IPS-20b (cell line): ENCODE measurements at regions not wholly inside any gene's neighbourhood (a gene's known extent, or its start where the extent isn't known, plus 50 kb on each side); places are given as distances from the start of the nearest gene placed in this dataset.

Experiments
- H3K27ac ChIP-seq: one replicate; pipeline ENCODE4 v1.5.1; 2013; ENCODE audit warnings: low read length
- H3K27me3 ChIP-seq: 2 replicates; pipeline ENCODE4 v1.6.1; 2013; ENCODE audit warnings: mild to moderate bottlenecking, low read length, inconsistent platforms; ENCODE audit not compliant: insufficient read depth
- H3K36me3 ChIP-seq: 2 replicates; pipeline ENCODE4 v1.6.1; 2013; ENCODE audit warnings: low read depth, mild to moderate bottlenecking, inconsistent platforms, low read length, moderate library complexity; ENCODE audit not compliant: insufficient read depth
- H3K4me1 ChIP-seq: 2 replicates; pipeline ENCODE4 v1.6.1; 2013; ENCODE audit warnings: mild to moderate bottlenecking, control low read depth, inconsistent platforms, low read length, moderate library complexity; ENCODE audit not compliant: insufficient read depth
- H3K4me3 ChIP-seq: 2 replicates; pipeline ENCODE4 v1.5.1; 2013; ENCODE audit warnings: mild to moderate bottlenecking, low read length, inconsistent platforms
- H3K9ac ChIP-seq: 2 replicates; pipeline ENCODE4 v1.6.1; 2013; ENCODE audit warnings: low read depth, mild to moderate bottlenecking, inconsistent platforms, low read length, moderate library complexity
- H3K9me3 ChIP-seq: 2 replicates; pipeline ENCODE4 v1.6.1; 2013; ENCODE audit warnings: mild to moderate bottlenecking, low read depth, low read length, inconsistent platforms; ENCODE audit not compliant: insufficient read depth

DNA sequence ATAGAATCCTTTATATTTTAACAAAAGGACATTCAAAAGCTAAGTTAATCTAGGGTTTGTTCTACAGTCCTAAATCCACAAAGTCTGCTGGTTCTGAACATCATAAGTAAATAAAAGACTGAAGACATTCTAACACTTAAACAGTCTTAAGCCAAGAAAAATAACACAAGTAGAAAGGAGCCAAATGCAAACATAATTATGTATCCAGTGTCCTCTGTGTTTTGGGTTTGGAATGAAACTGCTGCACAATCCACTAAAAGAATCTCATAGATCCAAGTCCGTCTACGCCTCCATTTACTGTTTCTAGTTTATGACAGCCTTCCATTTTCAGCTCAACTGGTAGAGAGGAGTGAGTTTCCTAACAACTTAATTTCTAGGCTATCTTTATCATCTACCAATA is 623.6 kb upstream of the FZD8 start:
- no peak overlapping the region for H3K27ac ChIP-seq
- peaks cover 8% of the 10 kb centered on the region; the same call in 1 of the 2 replicates for H3K4me1 ChIP-seq
- no peak overlapping the region for H3K4me3 ChIP-seq
- no peaks in the 10 kb centered on the region for H3K36me3 ChIP-seq
- no peak overlapping the region for H3K9ac ChIP-seq
- H3K9me3 ChIP-seq, result no peaks in the 10 kb centered on the region
- no peaks in the 10 kb centered on the region for H3K27me3 ChIP-seq

- peaks cover 8% of the 10 kb centered on the region; the same call in 1 of the 2 replicates for H3K4me1 ChIP-seq
- no peak overlapping the region for H3K4me3 ChIP-seq
- no peaks in the 10 kb centered on the region for H3K9me3 ChIP-seq
- no peaks in the 10 kb centered on the region for H3K27me3 ChIP-seq
- no peaks in the 10 kb centered on the region for H3K36me3 ChIP-seq
- H3K27ac ChIP-seq, result no peak overlapping the region
- H3K9ac ChIP-seq, result no peak overlapping the region
These were observed 621.8 kb upstream of the FZD8 start for GRCh38 chr10:36263871-36264270.

DNA sequence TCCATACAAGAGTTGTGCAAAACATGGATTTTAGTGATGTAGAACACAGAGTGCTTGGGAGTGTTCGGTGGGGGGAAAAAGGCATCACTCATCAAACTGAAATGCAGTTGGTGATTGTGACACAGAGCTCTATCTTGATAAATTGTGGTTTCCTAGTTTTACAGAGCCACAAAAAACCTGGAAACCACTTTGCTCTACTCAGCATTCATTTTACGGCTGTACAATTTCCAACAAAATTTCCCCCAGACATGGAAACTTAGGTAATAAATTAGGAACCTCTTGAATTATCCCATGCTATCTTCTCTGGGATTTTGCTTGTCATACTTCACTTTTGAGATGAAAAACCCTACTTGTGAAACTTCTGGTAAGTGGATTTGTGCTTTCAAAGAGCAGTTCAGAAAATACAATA is 614.9 kb upstream of the FZD8 start:
- H3K4me3 ChIP-seq, result no peak overlapping the region
- H3K36me3 ChIP-seq, result no peaks in the 10 kb centered on the region

DNA sequence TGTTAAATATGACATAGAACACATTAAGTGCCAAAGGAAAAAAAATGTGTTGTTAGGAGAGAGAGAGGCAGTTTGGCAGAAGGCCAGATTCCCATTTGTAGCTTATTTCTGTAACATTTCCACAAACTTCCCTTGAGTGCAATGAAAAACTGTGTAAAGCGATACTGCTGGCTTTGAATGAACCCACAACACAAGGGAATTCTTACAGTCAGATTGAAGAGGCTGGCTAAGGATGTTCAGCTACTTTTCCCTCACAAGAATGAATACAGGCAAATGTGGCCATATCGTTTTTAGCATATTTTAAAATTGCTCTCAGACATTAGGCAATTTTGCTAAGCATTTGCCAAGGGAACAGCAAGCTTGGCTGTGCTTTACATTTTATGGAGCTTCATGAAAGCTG is 614.1 kb upstream of the FZD8 start:
- Histone ChIP-seq H3K27me3 (no peaks in the 10 kb centered on the region), H3K9me3 (no peaks in the 10 kb centered on the region), H3K27ac (no peak overlapping the region), H3K36me3 (no peaks in the 10 kb centered on the region), H3K4me1 (no peaks in the 10 kb centered on the region), H3K4me3 (no peak overlapping the region), H3K9ac (no peak overlapping the region)

More for the DNA sequence above, 614.9 kb upstream of the FZD8 start:
- Histone ChIP-seq H3K27me3 (no peaks in the 10 kb centered on the region), H3K27ac (no peak overlapping the region), H3K4me1 (no peaks in the 10 kb centered on the region), H3K9me3 (no peaks in the 10 kb centered on the region), H3K9ac (no peak overlapping the region)

GRCh38 chr10:36254199-36254598 is 612.1 kb upstream of the FZD8 start:
- Histone ChIP-seq H3K9me3 (no peaks in the 10 kb centered on the region), H3K27ac (no peak overlapping the region), H3K4me3 (no peak overlapping the region), H3K27me3 (no peaks in the 10 kb centered on the region), H3K36me3 (no peaks in the 10 kb centered on the region), H3K4me1 (no peaks in the 10 kb centered on the region), H3K9ac (no peak overlapping the region)

DNA sequence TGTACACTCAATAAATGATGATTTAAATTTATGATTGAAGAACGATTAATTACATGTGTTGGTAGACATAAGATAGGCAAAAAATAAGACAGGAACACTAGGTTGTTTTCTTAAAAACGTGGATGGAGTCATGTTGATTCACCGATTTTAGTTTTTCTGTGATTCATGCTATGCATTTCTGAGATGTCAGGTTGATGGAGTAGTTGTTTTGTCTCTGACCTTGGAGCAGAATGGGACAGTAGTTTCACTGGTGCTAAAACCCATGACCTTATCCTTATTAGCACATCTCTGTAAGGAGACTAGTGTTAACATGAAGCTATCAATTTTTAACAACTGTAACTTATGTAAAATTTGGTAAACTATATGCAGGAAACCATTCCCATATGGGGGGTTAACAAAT is 611.6 kb upstream of the FZD8 start:
- H3K4me1 ChIP-seq, result no peaks in the 10 kb centered on the region
- no peaks in the 10 kb centered on the region for H3K36me3 ChIP-seq
- no peaks in the 10 kb centered on the region for H3K9me3 ChIP-seq
- no peak overlapping the region for H3K4me3 ChIP-seq
- no peaks in the 10 kb centered on the region for H3K27me3 ChIP-seq
- no peak overlapping the region for H3K9ac ChIP-seq
- no peak overlapping the region for H3K27ac ChIP-seq

GRCh38 chr10:36251068-36251467 is 609.0 kb upstream of the FZD8 start:
- Histone ChIP-seq H3K36me3 (no peaks in the 10 kb centered on the region), H3K4me3 (no peak overlapping the region), H3K27me3 (no peaks in the 10 kb centered on the region), H3K27ac (no peak overlapping the region), H3K4me1 (no peaks in the 10 kb centered on the region), H3K9me3 (no peaks in the 10 kb centered on the region), H3K9ac (no peak overlapping the region)

DNA sequence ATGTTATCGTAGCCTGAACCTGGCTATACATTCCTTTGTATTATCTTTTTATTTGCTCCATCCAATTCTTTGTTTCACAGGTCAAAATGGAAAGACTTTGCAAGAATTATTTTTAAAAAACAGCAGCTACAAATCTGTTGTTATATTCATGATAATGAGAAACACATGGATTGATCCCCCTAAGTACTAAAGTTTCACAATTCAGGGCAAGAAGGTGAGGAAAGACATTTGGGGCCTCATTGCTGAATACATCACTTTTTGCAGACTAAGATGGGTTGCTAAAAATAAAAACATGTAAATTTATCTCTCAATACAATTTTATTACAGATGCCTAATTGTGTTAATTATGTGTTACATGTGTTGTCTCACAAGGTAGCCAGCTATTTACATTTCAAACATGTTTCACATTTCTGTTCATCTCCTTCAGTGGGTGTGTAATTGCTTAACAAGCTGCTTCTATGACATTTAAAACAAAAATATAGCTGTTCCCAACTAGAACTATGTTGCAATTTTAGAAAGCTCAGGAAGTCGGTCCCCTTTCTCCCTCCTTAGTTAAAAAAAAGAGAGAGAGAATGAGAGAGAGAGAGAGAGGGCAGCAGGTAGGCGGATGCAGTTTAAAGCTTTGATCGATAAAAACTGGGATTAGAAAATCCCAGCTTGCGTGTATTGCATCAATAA is 606.3 kb upstream of the FZD8 start:
- Histone ChIP-seq H3K36me3 (no peaks in the 10 kb centered on the region), H3K9ac (no peak overlapping the region), H3K27ac (no peak overlapping the region), H3K27me3 (no peaks in the 10 kb centered on the region), H3K4me1 (no peaks in the 10 kb centered on the region), H3K9me3 (no peaks in the 10 kb centered on the region), H3K4me3 (no peak overlapping the region)

- Histone ChIP-seq H3K36me3 (no peaks in the 10 kb centered on the region), H3K9ac (no peak overlapping the region), H3K27ac (no peak overlapping the region), H3K9me3 (no peaks in the 10 kb centered on the region), H3K4me1 (no peaks in the 10 kb centered on the region), H3K27me3 (no peaks in the 10 kb centered on the region), H3K4me3 (no peak overlapping the region)
These were observed 605.4 kb upstream of the FZD8 start for GRCh38 chr10:36247478-36247877.

GRCh38 chr10:36236931-36237330 is 594.8 kb upstream of the FZD8 start:
- H3K4me3 ChIP-seq, result no peak overlapping the region
- H3K27ac ChIP-seq, result no peak overlapping the region
- H3K4me1 ChIP-seq, result no peaks in the 10 kb centered on the region
- H3K27me3 ChIP-seq, result no peaks in the 10 kb centered on the region
- H3K9me3 ChIP-seq, result no peaks in the 10 kb centered on the region
- H3K36me3 ChIP-seq, result no peaks in the 10 kb centered on the region
- H3K9ac ChIP-seq, result no peak overlapping the region

GRCh38 chr10:36236341-36236740 is 594.2 kb upstream of the FZD8 start:
- H3K4me1 ChIP-seq, result no peaks in the 10 kb centered on the region
- no peak overlapping the region for H3K27ac ChIP-seq
- H3K4me3 ChIP-seq, result no peak overlapping the region
- H3K9ac ChIP-seq, result no peak overlapping the region
- no peaks in the 10 kb centered on the region for H3K9me3 ChIP-seq
- no peaks in the 10 kb centered on the region for H3K36me3 ChIP-seq
- H3K27me3 ChIP-seq, result no peaks in the 10 kb centered on the region

- Histone ChIP-seq H3K4me3 (no peak overlapping the region), H3K9me3 (no peaks in the 10 kb centered on the region), H3K27ac (no peak overlapping the region), H3K9ac (no peak overlapping the region), H3K27me3 (no peaks in the 10 kb centered on the region), H3K36me3 (no peaks in the 10 kb centered on the region), H3K4me1 (no peaks in the 10 kb centered on the region)
These were observed 590.8 kb upstream of the FZD8 start for GRCh38 chr10:36232935-36233334.
